GM23338 (cell line): ENCODE measurements at regions not wholly inside any gene's neighbourhood (a gene's known extent, or its start where the extent isn't known, plus 50 kb on each side); places are given as distances from the start of the nearest gene placed in this dataset.

ENCODE experiments used
- ATAC-seq: fragments of 200-7000 bp; cut with Tn5 transposase; 3 replicates; pipeline ENCODE4 v1.9.1; 2020
- DNase-seq: peaks from one replicate; pipeline ENCODE4 v3.0.0-alpha.2; 2015; ENCODE audit warnings: low spot score
- H2AFZ ChIP-seq: fragments of 200-600 bp; sonication (generic); 2 replicates; pipeline ENCODE4 v1.8.0; 2016; ENCODE audit warnings: antibody characterized with exemption, mild to moderate bottlenecking, moderate library complexity
- H3F3A ChIP-seq: fragments of 200-600 bp; sonication (generic); replicated peaks from 2 replicates; pipeline ENCODE4 v1.8.0; 2017; ENCODE audit warnings: antibody characterized with exemption, mixed run types, low read depth
- H3K27ac ChIP-seq: fragments of 200-600 bp; sonication (generic); 2 replicates; pipeline ENCODE4 v1.6.1; 2016; ENCODE audit warnings: low read depth
- H3K27me3 ChIP-seq: fragments of 200-600 bp; sonication (generic); 2 replicates; pipeline ENCODE4 v1.8.0; 2016; ENCODE audit warnings: mild to moderate bottlenecking, mixed run types, moderate library complexity; ENCODE audit not compliant: insufficient read depth
- H3K36me3 ChIP-seq: fragments of 200-600 bp; sonication (generic); 2 replicates; pipeline ENCODE4 v1.8.0; 2016; ENCODE audit warnings: mild to moderate bottlenecking; ENCODE audit not compliant: insufficient read depth
- H3K4me1 ChIP-seq: fragments of 200-600 bp; sonication (generic); 2 replicates; pipeline ENCODE4 v1.8.0; 2016; ENCODE audit warnings: mild to moderate bottlenecking, moderate library complexity; ENCODE audit not compliant: insufficient read depth
- H3K4me2 ChIP-seq: fragments of 200-600 bp; sonication (generic); 2 replicates; pipeline ENCODE4 v1.7.1; 2017; ENCODE audit warnings: mixed run types
- H3K4me3 ChIP-seq: fragments of 200-600 bp; sonication (generic); 2 replicates; pipeline ENCODE4 v1.6.1; 2016; ENCODE audit warnings: mixed run types
- H3K79me2 ChIP-seq: fragments of 200-600 bp; sonication (generic); replicated peaks from 2 replicates; pipeline ENCODE4 v1.8.0; 2017; ENCODE audit warnings: mild to moderate bottlenecking; ENCODE audit not compliant: insufficient read depth
- H3K9me2 ChIP-seq: fragments of 200-600 bp; sonication (generic); 2 replicates; pipeline ENCODE4 v1.8.0; 2017; ENCODE audit not compliant: insufficient read depth
- H4K20me1 ChIP-seq: fragments of 200-600 bp; sonication (generic); replicated peaks from 2 replicates; pipeline ENCODE4 v1.8.0; 2017; ENCODE audit warnings: mild to moderate bottlenecking; ENCODE audit not compliant: insufficient read depth
- H3K27ac Mint-ChIP-seq: 2 replicates; pipeline ENCODE4 v1.8.0; 2020; ENCODE audit warnings: inconsistent platforms, mild to moderate bottlenecking, moderate library complexity, mixed read lengths
- H3K27me3 Mint-ChIP-seq: 3 replicates; pipeline ENCODE4 v1.8.0; 2022; ENCODE audit warnings: low read depth, mild to moderate bottlenecking, moderate library complexity, mixed read lengths, inconsistent platforms; ENCODE audit not compliant: insufficient read depth, poor library complexity
- H3K36me3 Mint-ChIP-seq: 3 replicates; pipeline ENCODE4 v1.8.0; 2021; ENCODE audit warnings: low read depth, mild to moderate bottlenecking, inconsistent platforms, moderate library complexity, mixed read lengths
- H3K4me1 Mint-ChIP-seq: 3 replicates; pipeline ENCODE4 v1.8.0; 2020; ENCODE audit warnings: mild to moderate bottlenecking, inconsistent platforms, mixed read lengths
- H3K4me3 Mint-ChIP-seq: 3 replicates; pipeline ENCODE4 v1.8.0; 2021; ENCODE audit warnings: moderate library complexity, mild to moderate bottlenecking, inconsistent platforms, mixed read lengths
- H3K9me3 Mint-ChIP-seq: 3 replicates; pipeline ENCODE4 v1.8.0; 2020; ENCODE audit warnings: moderate library complexity, mild to moderate bottlenecking, inconsistent platforms, mixed read lengths
- CREB1 ChIP-seq: fragments of 250-450 bp; sonication (Bioruptor Pico); IDR thresholded peaks from 2 replicates; pipeline ENCODE4 v1.5.0; 2020; ENCODE audit warnings: low read depth, mild to moderate bottlenecking, moderate library complexity
- ETS1 ChIP-seq: IDR thresholded peaks from 2 replicates; pipeline ENCODE4 v1.6.1; 2016; ENCODE audit warnings: antibody characterized with exemption
- EZH2 ChIP-seq: fragments of 200-600 bp; sonication (generic); IDR thresholded peaks from one replicate; pipeline ENCODE4 v1.8.0; 2017; ENCODE audit warnings: antibody characterized with exemption, mild to moderate bottlenecking, low read depth; ENCODE audit not compliant: unreplicated experiment
- JUNB ChIP-seq: IDR thresholded peaks from one replicate; pipeline ENCODE4 v1.6.1; 2016; ENCODE audit warnings: antibody characterized with exemption; ENCODE audit not compliant: unreplicated experiment
- POLR2AphosphoS5 ChIP-seq: IDR thresholded peaks from 2 replicates; pipeline ENCODE4 v1.6.1; 2016; ENCODE audit warnings: antibody characterized with exemption, low read depth
- STAT1 ChIP-seq: IDR thresholded peaks from one replicate; pipeline ENCODE4 v1.6.1; 2016; ENCODE audit warnings: antibody characterized with exemption; ENCODE audit not compliant: unreplicated experiment
- ZNF331 ChIP-seq: fragments of 250-450 bp; sonication (Bioruptor Pico); IDR thresholded peaks from 2 replicates; pipeline ENCODE4 v1.5.0; 2020; ENCODE audit warnings: low read depth, mild to moderate bottlenecking, moderate library complexity
- TF ChIP-seq, protein P1 (sequence below), 2 experiments: fragments of 200-600 bp in 1 of 2; sonication (generic) in 1 of 2; conservative IDR thresholded peaks; 2 replicates each; pipeline versions ENCODE4 v1.5.1 to v1.6.1; 2016 to 2017; ENCODE audit warnings: antibody characterized with exemption in 2 of 2, low read depth in 2 of 2, mild to moderate bottlenecking in 2 of 2, moderate library complexity in 1 of 2
- TF ChIP-seq, protein P2 (sequence below): IDR thresholded peaks from one replicate; pipeline ENCODE4 v1.6.1; 2018; ENCODE audit warnings: antibody characterized with exemption; ENCODE audit not compliant: unreplicated experiment

- no peak for TF ChIP-seq ETS1
- TF ChIP-seq CREB1 (CRISPR knock-in tag): no peak
- no peak for TF ChIP-seq JUNB
- TF ChIP-seq ZNF331 (CRISPR knock-in tag): no peak
- TF ChIP-seq, protein P1, sequence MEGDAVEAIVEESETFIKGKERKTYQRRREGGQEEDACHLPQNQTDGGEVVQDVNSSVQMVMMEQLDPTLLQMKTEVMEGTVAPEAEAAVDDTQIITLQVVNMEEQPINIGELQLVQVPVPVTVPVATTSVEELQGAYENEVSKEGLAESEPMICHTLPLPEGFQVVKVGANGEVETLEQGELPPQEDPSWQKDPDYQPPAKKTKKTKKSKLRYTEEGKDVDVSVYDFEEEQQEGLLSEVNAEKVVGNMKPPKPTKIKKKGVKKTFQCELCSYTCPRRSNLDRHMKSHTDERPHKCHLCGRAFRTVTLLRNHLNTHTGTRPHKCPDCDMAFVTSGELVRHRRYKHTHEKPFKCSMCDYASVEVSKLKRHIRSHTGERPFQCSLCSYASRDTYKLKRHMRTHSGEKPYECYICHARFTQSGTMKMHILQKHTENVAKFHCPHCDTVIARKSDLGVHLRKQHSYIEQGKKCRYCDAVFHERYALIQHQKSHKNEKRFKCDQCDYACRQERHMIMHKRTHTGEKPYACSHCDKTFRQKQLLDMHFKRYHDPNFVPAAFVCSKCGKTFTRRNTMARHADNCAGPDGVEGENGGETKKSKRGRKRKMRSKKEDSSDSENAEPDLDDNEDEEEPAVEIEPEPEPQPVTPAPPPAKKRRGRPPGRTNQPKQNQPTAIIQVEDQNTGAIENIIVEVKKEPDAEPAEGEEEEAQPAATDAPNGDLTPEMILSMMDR (conservative IDR thresholded peaks at IDR 0.05; ENCODE audit: low read depth in 2 of 2): no peak
Measured at GRCh38 chr2:220936641-220937197, 635.4 kb downstream of the EPHA4 start (continued).

- H3K79me2 ChIP-seq: no peaks in the 10 kb centered on the region
- no peaks in the 10 kb centered on the region for H3K27me3 Mint-ChIP-seq
- H3F3A ChIP-seq: no peaks in the 10 kb centered on the region
- H3K4me3 Mint-ChIP-seq: no peak overlapping the region
- ATAC-seq (no peak), DNase-seq (no peak)
- no peak overlapping the region for H3K4me3 ChIP-seq
- peaks cover 6% of the 10 kb centered on the region for H3K4me1 Mint-ChIP-seq
- no peaks in the 10 kb centered on the region for H3K9me2 ChIP-seq
- no peaks in the 10 kb centered on the region for H3K4me1 ChIP-seq
- no peak for TF ChIP-seq STAT1
- no peak for TF ChIP-seq EZH2
- no peak for TF ChIP-seq CREB1 (CRISPR knock-in tag)
- TF ChIP-seq, protein P2, sequence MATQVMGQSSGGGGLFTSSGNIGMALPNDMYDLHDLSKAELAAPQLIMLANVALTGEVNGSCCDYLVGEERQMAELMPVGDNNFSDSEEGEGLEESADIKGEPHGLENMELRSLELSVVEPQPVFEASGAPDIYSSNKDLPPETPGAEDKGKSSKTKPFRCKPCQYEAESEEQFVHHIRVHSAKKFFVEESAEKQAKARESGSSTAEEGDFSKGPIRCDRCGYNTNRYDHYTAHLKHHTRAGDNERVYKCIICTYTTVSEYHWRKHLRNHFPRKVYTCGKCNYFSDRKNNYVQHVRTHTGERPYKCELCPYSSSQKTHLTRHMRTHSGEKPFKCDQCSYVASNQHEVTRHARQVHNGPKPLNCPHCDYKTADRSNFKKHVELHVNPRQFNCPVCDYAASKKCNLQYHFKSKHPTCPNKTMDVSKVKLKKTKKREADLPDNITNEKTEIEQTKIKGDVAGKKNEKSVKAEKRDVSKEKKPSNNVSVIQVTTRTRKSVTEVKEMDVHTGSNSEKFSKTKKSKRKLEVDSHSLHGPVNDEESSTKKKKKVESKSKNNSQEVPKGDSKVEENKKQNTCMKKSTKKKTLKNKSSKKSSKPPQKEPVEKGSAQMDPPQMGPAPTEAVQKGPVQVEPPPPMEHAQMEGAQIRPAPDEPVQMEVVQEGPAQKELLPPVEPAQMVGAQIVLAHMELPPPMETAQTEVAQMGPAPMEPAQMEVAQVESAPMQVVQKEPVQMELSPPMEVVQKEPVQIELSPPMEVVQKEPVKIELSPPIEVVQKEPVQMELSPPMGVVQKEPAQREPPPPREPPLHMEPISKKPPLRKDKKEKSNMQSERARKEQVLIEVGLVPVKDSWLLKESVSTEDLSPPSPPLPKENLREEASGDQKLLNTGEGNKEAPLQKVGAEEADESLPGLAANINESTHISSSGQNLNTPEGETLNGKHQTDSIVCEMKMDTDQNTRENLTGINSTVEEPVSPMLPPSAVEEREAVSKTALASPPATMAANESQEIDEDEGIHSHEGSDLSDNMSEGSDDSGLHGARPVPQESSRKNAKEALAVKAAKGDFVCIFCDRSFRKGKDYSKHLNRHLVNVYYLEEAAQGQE: no peak
- TF ChIP-seq ZNF331 (CRISPR knock-in tag): no peak
- TF ChIP-seq POLR2AphosphoS5: no peak
- no peaks in the 10 kb centered on the region for H3K27me3 ChIP-seq
- H3K27ac ChIP-seq: no peak overlapping the region
- H4K20me1 ChIP-seq: no peaks in the 10 kb centered on the region
- no peak overlapping the region for H2AFZ ChIP-seq
- no peak overlapping the region for H3K27ac Mint-ChIP-seq
- no peaks in the 10 kb centered on the region for H3K36me3 ChIP-seq
- no peak overlapping the region for H3K4me2 ChIP-seq
- no peaks in the 10 kb centered on the region for H3K36me3 Mint-ChIP-seq
- peaks cover 11% of the 10 kb centered on the region; the same call in 2 of the 3 replicates for H3K9me3 Mint-ChIP-seq
Measured at GRCh38 chr2:220937245-220937644, 634.9 kb downstream of the EPHA4 start.
